ENCODE measurements at regions not wholly inside any gene's neighbourhood (a gene's known extent, or its start where the extent isn't known, plus 50 kb on each side); places are given as distances from the start of the nearest gene placed in this dataset.
A peak's percentile ranks its signal among the peaks of the same experiment; 100 is the strongest.

- TF ChIP-seq CTCF (conservative IDR thresholded peaks at IDR 0.05): no peak
- no peak overlapping the region for H3K27ac ChIP-seq
Measured at GRCh38 chr13:39233519-39233918, 195.3 kb downstream of the NHLRC3 start.

- TF ChIP-seq CTCF (conservative IDR thresholded peaks at IDR 0.05): no peak
- H3K27ac ChIP-seq: peak overlapping the region; percentile 56
Measured at GRCh38 chr13:39244561-39245230, 206.4 kb downstream of the NHLRC3 start.

- no peak for TF ChIP-seq CTCF (conservative IDR thresholded peaks at IDR 0.05)
Measured at GRCh38 chr13:39245688-39246087, 207.4 kb downstream of the NHLRC3 start.

GRCh38 chr13:39249982-39250381 is 211.7 kb downstream of the NHLRC3 start:
- H3K27ac ChIP-seq: no peak overlapping the region
- TF ChIP-seq CTCF (conservative IDR thresholded peaks at IDR 0.05): no peak

More at GRCh38 chr13:39245688-39246087, 207.4 kb downstream of the NHLRC3 start:
- no peak overlapping the region for H3K27ac ChIP-seq

GRCh38 chr13:39250440-39250839 is 212.2 kb downstream of the NHLRC3 start:
- no peak overlapping the region for H3K27ac ChIP-seq
- TF ChIP-seq CTCF (conservative IDR thresholded peaks at IDR 0.05): no peak

- no peak overlapping the region for H3K27ac ChIP-seq
- TF ChIP-seq CTCF (conservative IDR thresholded peaks at IDR 0.05): no peak
Measured at GRCh38 chr13:39251340-39251739, 213.1 kb downstream of the NHLRC3 start.

GRCh38 chr13:39253774-39254173 is 215.5 kb downstream of the NHLRC3 start:
- TF ChIP-seq CTCF (conservative IDR thresholded peaks at IDR 0.05): no peak
- H3K27ac ChIP-seq: no peak overlapping the region
